Peyer's patch (tissue), 4 donors: ENCODE measurements at regions not wholly inside any gene's neighbourhood (a gene's known extent, or its start where the extent isn't known, plus 50 kb on each side); places are given as distances from the start of the nearest gene placed in this dataset.

ENCODE experiments used
- CTCF ChIP-seq, 6 experiments: fragments of 450-650 bp in 4 of 6; fragments of 200-600 bp in 2 of 6; sonication (generic) in 1 of 6; IDR thresholded peaks; one replicate each; pipeline ENCODE4 v1.5.1; 2017 to 2019; ENCODE audit warnings: antibody characterized with exemption in 6 of 6, mild to moderate bottlenecking in 3 of 6, moderate library complexity in 1 of 6
- POLR2A ChIP-seq, 2 donors: fragments of 450-650 bp; IDR thresholded peaks; one replicate each; pipeline ENCODE4 v1.5.1; 2017; ENCODE audit warnings: antibody characterized with exemption in 2 of 2, mild to moderate bottlenecking in 2 of 2, moderate library complexity in 2 of 2

GRCh38 chr12:97027482-97027881 lies 120.4 kb downstream of the NEDD1 start:
- no peak for TF ChIP-seq CTCF (IDR thresholded peaks at IDR 0.05)
- no peak for TF ChIP-seq POLR2A (IDR thresholded peaks at IDR 0.05)
